GM23338 (cell line): ENCODE measurements at regions not wholly inside any gene's neighbourhood (a gene's known extent, or its start where the extent isn't known, plus 50 kb on each side); places are given as distances from the start of the nearest gene placed in this dataset.

ENCODE experiments used
- ATAC-seq: fragments of 200-7000 bp; cut with Tn5 transposase; 3 replicates; pipeline ENCODE4 v1.9.1; 2020
- DNase-seq: peaks from one replicate; pipeline ENCODE4 v3.0.0-alpha.2; 2015; ENCODE audit warnings: low spot score
- H2AFZ ChIP-seq: fragments of 200-600 bp; sonication (generic); 2 replicates; pipeline ENCODE4 v1.8.0; 2016; ENCODE audit warnings: antibody characterized with exemption, mild to moderate bottlenecking, moderate library complexity
- H3F3A ChIP-seq: fragments of 200-600 bp; sonication (generic); replicated peaks from 2 replicates; pipeline ENCODE4 v1.8.0; 2017; ENCODE audit warnings: antibody characterized with exemption, mixed run types, low read depth
- H3K27ac ChIP-seq: fragments of 200-600 bp; sonication (generic); 2 replicates; pipeline ENCODE4 v1.6.1; 2016; ENCODE audit warnings: low read depth
- H3K27me3 ChIP-seq: fragments of 200-600 bp; sonication (generic); 2 replicates; pipeline ENCODE4 v1.8.0; 2016; ENCODE audit warnings: mild to moderate bottlenecking, mixed run types, moderate library complexity; ENCODE audit not compliant: insufficient read depth
- H3K36me3 ChIP-seq: fragments of 200-600 bp; sonication (generic); 2 replicates; pipeline ENCODE4 v1.8.0; 2016; ENCODE audit warnings: mild to moderate bottlenecking; ENCODE audit not compliant: insufficient read depth
- H3K4me1 ChIP-seq: fragments of 200-600 bp; sonication (generic); 2 replicates; pipeline ENCODE4 v1.8.0; 2016; ENCODE audit warnings: mild to moderate bottlenecking, moderate library complexity; ENCODE audit not compliant: insufficient read depth
- H3K4me2 ChIP-seq: fragments of 200-600 bp; sonication (generic); 2 replicates; pipeline ENCODE4 v1.7.1; 2017; ENCODE audit warnings: mixed run types
- H3K4me3 ChIP-seq: fragments of 200-600 bp; sonication (generic); 2 replicates; pipeline ENCODE4 v1.6.1; 2016; ENCODE audit warnings: mixed run types
- H3K79me2 ChIP-seq: fragments of 200-600 bp; sonication (generic); replicated peaks from 2 replicates; pipeline ENCODE4 v1.8.0; 2017; ENCODE audit warnings: mild to moderate bottlenecking; ENCODE audit not compliant: insufficient read depth
- H3K9me2 ChIP-seq: fragments of 200-600 bp; sonication (generic); 2 replicates; pipeline ENCODE4 v1.8.0; 2017; ENCODE audit not compliant: insufficient read depth
- H4K20me1 ChIP-seq: fragments of 200-600 bp; sonication (generic); replicated peaks from 2 replicates; pipeline ENCODE4 v1.8.0; 2017; ENCODE audit warnings: mild to moderate bottlenecking; ENCODE audit not compliant: insufficient read depth
- H3K27ac Mint-ChIP-seq: 2 replicates; pipeline ENCODE4 v1.8.0; 2020; ENCODE audit warnings: inconsistent platforms, mild to moderate bottlenecking, moderate library complexity, mixed read lengths
- H3K27me3 Mint-ChIP-seq: 3 replicates; pipeline ENCODE4 v1.8.0; 2022; ENCODE audit warnings: low read depth, mild to moderate bottlenecking, moderate library complexity, mixed read lengths, inconsistent platforms; ENCODE audit not compliant: insufficient read depth, poor library complexity
- H3K36me3 Mint-ChIP-seq: 3 replicates; pipeline ENCODE4 v1.8.0; 2021; ENCODE audit warnings: low read depth, mild to moderate bottlenecking, inconsistent platforms, moderate library complexity, mixed read lengths
- H3K4me1 Mint-ChIP-seq: 3 replicates; pipeline ENCODE4 v1.8.0; 2020; ENCODE audit warnings: mild to moderate bottlenecking, inconsistent platforms, mixed read lengths
- H3K4me3 Mint-ChIP-seq: 3 replicates; pipeline ENCODE4 v1.8.0; 2021; ENCODE audit warnings: moderate library complexity, mild to moderate bottlenecking, inconsistent platforms, mixed read lengths
- H3K9me3 Mint-ChIP-seq: 3 replicates; pipeline ENCODE4 v1.8.0; 2020; ENCODE audit warnings: moderate library complexity, mild to moderate bottlenecking, inconsistent platforms, mixed read lengths
- CREB1 ChIP-seq: fragments of 250-450 bp; sonication (Bioruptor Pico); IDR thresholded peaks from 2 replicates; pipeline ENCODE4 v1.5.0; 2020; ENCODE audit warnings: low read depth, mild to moderate bottlenecking, moderate library complexity
- EZH2 ChIP-seq: fragments of 200-600 bp; sonication (generic); IDR thresholded peaks from one replicate; pipeline ENCODE4 v1.8.0; 2017; ENCODE audit warnings: antibody characterized with exemption, mild to moderate bottlenecking, low read depth; ENCODE audit not compliant: unreplicated experiment
- EZH2phosphoT487 ChIP-seq: fragments of 200-600 bp; sonication (generic); IDR thresholded peaks from one replicate; pipeline ENCODE4 v1.8.1; 2018; ENCODE audit warnings: antibody characterized with exemption; ENCODE audit not compliant: unreplicated experiment
- JUNB ChIP-seq: IDR thresholded peaks from one replicate; pipeline ENCODE4 v1.6.1; 2016; ENCODE audit warnings: antibody characterized with exemption; ENCODE audit not compliant: unreplicated experiment
- NANOG ChIP-seq: IDR thresholded peaks from 2 replicates; pipeline ENCODE4 v1.6.1; 2016; ENCODE audit warnings: antibody characterized with exemption, borderline replicate concordance
- ZNF331 ChIP-seq: fragments of 250-450 bp; sonication (Bioruptor Pico); IDR thresholded peaks from 2 replicates; pipeline ENCODE4 v1.5.0; 2020; ENCODE audit warnings: low read depth, mild to moderate bottlenecking, moderate library complexity
- TF ChIP-seq, protein P1 (sequence below): IDR thresholded peaks from one replicate; pipeline ENCODE4 v1.6.1; 2018; ENCODE audit warnings: antibody characterized with exemption; ENCODE audit not compliant: unreplicated experiment
- TF ChIP-seq, protein P2 (sequence below), 2 experiments: fragments of 200-600 bp in 1 of 2; sonication (generic) in 1 of 2; conservative IDR thresholded peaks; 2 replicates each; pipeline versions ENCODE4 v1.5.1 to v1.6.1; 2016 to 2017; ENCODE audit warnings: antibody characterized with exemption in 2 of 2, low read depth in 2 of 2, mild to moderate bottlenecking in 2 of 2, moderate library complexity in 1 of 2
- TF ChIP-seq, protein P3 (sequence below): IDR thresholded peaks from 2 replicates; pipeline ENCODE4 v1.6.1; 2016; ENCODE audit warnings: antibody characterized with exemption

DNA sequence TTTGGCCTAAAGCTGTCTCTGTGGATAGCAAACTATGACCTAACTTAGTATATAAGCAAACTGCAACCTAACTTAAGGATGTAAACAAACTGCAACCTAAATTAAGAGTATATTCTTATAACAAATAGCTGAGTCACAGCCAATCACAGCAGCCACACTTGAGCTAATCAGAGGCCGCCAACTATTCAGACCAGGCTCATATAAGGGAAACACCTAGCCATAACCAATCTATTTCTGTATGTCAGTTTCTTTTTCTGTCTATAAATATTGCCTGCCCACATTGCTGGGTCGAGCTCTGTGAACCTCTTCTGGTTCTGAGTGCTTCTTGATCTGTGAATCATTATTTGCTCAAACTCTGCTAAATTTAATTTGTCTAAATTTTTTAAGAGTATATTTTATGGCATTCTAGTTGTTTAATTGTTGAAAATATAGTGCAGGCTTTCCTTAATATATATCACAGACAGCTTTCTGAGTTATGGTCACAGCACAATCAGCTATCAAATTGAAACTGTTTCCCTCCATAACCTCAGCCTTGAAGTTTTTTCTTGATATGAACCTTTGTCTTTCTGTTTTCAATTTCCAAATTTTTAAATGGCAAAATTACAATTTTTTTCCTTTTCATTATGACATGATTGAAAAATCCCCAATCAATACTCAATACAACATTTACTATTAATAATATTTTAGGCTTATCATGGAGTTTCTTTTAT, 327.1 kb upstream of the NUDT12 start (continued):
- TF ChIP-seq, protein P1, sequence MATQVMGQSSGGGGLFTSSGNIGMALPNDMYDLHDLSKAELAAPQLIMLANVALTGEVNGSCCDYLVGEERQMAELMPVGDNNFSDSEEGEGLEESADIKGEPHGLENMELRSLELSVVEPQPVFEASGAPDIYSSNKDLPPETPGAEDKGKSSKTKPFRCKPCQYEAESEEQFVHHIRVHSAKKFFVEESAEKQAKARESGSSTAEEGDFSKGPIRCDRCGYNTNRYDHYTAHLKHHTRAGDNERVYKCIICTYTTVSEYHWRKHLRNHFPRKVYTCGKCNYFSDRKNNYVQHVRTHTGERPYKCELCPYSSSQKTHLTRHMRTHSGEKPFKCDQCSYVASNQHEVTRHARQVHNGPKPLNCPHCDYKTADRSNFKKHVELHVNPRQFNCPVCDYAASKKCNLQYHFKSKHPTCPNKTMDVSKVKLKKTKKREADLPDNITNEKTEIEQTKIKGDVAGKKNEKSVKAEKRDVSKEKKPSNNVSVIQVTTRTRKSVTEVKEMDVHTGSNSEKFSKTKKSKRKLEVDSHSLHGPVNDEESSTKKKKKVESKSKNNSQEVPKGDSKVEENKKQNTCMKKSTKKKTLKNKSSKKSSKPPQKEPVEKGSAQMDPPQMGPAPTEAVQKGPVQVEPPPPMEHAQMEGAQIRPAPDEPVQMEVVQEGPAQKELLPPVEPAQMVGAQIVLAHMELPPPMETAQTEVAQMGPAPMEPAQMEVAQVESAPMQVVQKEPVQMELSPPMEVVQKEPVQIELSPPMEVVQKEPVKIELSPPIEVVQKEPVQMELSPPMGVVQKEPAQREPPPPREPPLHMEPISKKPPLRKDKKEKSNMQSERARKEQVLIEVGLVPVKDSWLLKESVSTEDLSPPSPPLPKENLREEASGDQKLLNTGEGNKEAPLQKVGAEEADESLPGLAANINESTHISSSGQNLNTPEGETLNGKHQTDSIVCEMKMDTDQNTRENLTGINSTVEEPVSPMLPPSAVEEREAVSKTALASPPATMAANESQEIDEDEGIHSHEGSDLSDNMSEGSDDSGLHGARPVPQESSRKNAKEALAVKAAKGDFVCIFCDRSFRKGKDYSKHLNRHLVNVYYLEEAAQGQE: no peak
- TF ChIP-seq EZH2phosphoT487 (no peak), ZNF331 (no peak), EZH2 (no peak)
- TF ChIP-seq, protein P2, sequence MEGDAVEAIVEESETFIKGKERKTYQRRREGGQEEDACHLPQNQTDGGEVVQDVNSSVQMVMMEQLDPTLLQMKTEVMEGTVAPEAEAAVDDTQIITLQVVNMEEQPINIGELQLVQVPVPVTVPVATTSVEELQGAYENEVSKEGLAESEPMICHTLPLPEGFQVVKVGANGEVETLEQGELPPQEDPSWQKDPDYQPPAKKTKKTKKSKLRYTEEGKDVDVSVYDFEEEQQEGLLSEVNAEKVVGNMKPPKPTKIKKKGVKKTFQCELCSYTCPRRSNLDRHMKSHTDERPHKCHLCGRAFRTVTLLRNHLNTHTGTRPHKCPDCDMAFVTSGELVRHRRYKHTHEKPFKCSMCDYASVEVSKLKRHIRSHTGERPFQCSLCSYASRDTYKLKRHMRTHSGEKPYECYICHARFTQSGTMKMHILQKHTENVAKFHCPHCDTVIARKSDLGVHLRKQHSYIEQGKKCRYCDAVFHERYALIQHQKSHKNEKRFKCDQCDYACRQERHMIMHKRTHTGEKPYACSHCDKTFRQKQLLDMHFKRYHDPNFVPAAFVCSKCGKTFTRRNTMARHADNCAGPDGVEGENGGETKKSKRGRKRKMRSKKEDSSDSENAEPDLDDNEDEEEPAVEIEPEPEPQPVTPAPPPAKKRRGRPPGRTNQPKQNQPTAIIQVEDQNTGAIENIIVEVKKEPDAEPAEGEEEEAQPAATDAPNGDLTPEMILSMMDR (conservative IDR thresholded peaks at IDR 0.05; ENCODE audit: low read depth in 2 of 2): no peak

DNA sequence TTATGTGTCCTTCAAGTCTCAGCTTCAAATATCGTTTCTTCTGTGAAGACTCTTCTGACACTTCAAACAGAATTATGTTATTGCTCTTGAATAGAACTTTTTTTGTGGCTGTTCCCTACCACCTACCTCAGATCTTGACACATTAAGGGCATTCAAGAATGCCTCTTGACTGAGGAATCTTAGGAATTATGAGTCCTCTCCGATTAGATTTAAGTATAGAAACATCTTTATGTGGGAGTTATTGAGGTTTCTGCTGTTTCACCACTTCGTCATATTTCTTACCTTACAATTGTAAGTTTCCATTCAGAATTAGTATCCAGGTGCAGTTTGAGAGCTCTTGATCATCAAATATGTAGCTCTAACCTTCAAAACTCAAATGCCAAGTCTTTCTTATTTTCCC, 324.2 kb upstream of the NUDT12 start:
- Mint-ChIP-seq H3K36me3 (no peaks in the 10 kb centered on the region), H3K4me1 (peaks cover 2% of the 10 kb centered on the region; the same call in 1 of the 3 replicates)

More for the DNA sequence above, 324.2 kb upstream of the NUDT12 start:
- Histone ChIP-seq H3K27me3 (no peaks in the 10 kb centered on the region), H3K79me2 (no peaks in the 10 kb centered on the region), H3K9me2 (no peaks in the 10 kb centered on the region), H3F3A (no peaks in the 10 kb centered on the region), H3K36me3 (no peaks in the 10 kb centered on the region), H2AFZ (0 out of 2 replicates have a peak overlapping the region, but pooled peaks have one; percentile 30), H4K20me1 (no peaks in the 10 kb centered on the region), H3K4me2 (no peak overlapping the region), H3K4me1 (no peaks in the 10 kb centered on the region), H3K4me3 (no peak overlapping the region), H3K27ac (no peak overlapping the region)
- DNase-seq: no peak
- Mint-ChIP-seq H3K27me3 (peaks cover 2% of the 10 kb centered on the region), H3K9me3 (no peaks in the 10 kb centered on the region), H3K27ac (no peak overlapping the region), H3K4me3 (no peak overlapping the region)
- TF ChIP-seq JUNB: no peak
- TF ChIP-seq CREB1 (CRISPR knock-in tag): no peak
- TF ChIP-seq, protein P2 (conservative IDR thresholded peaks at IDR 0.05; ENCODE audit: low read depth in 2 of 2): no peak
- TF ChIP-seq, protein P3, sequence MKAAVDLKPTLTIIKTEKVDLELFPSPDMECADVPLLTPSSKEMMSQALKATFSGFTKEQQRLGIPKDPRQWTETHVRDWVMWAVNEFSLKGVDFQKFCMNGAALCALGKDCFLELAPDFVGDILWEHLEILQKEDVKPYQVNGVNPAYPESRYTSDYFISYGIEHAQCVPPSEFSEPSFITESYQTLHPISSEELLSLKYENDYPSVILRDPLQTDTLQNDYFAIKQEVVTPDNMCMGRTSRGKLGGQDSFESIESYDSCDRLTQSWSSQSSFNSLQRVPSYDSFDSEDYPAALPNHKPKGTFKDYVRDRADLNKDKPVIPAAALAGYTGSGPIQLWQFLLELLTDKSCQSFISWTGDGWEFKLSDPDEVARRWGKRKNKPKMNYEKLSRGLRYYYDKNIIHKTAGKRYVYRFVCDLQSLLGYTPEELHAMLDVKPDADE: no peak
- TF ChIP-seq NANOG: no peak
- ATAC-seq: no peak
